GM12878 (cell line): ENCODE measurements at regions not wholly inside any gene's neighbourhood (a gene's known extent, or its start where the extent isn't known, plus 50 kb on each side); places are given as distances from the start of the nearest gene placed in this dataset.

Experiments
- DPF2 ChIP-seq: fragments of 450-650 bp; IDR thresholded peaks from 2 replicates; pipeline ENCODE4 v1.6.1; 2017; ENCODE audit warnings: mild to moderate bottlenecking
- IRF3 ChIP-seq: fragments of 450-650 bp; IDR thresholded peaks from 2 replicates; pipeline ENCODE4 v1.6.1; 2014; ENCODE audit warnings: mild to moderate bottlenecking
- MLLT1 ChIP-seq: fragments of 450-650 bp; IDR thresholded peaks from 2 replicates; pipeline ENCODE4 v1.6.1; 2016; ENCODE audit warnings: mild to moderate bottlenecking
- SIN3A ChIP-seq: IDR thresholded peaks from 2 replicates; pipeline ENCODE4 v1.6.1; 2012; ENCODE audit warnings: low read depth, low read length, improper control_type of control experiment
- ZBTB11 ChIP-seq: fragments of 450-650 bp; formaldehyde crosslinking; IDR thresholded peaks from 2 replicates; pipeline ENCODE4 v1.5.0; 2022; ENCODE audit warnings: mild to moderate bottlenecking, missing genetic modification characterization
- ZBTB33 ChIP-seq: fragments of 450-650 bp; IDR thresholded peaks from 2 replicates; pipeline ENCODE4 v1.6.1; 2017; ENCODE audit warnings: mild to moderate bottlenecking
- ZNF217 ChIP-seq: fragments of 450-650 bp; IDR thresholded peaks from 2 replicates; pipeline ENCODE4 v1.6.1; 2017; ENCODE audit warnings: antibody characterized with exemption, mild to moderate bottlenecking
- ZNF384 ChIP-seq: IDR thresholded peaks from 2 replicates; pipeline ENCODE4 v1.6.1; 2012; ENCODE audit warnings: low read depth, mild to moderate bottlenecking, low read length, improper control_type of control experiment, borderline replicate concordance
- ZNF622 ChIP-seq: fragments of 450-650 bp; IDR thresholded peaks from 2 replicates; pipeline ENCODE4 v1.6.1; 2017; ENCODE audit warnings: mild to moderate bottlenecking, inconsistent platforms
- TF ChIP-seq, protein P1 (sequence below): fragments of 450-650 bp; IDR thresholded peaks from 2 replicates; pipeline ENCODE4 v1.6.1; 2018; ENCODE audit warnings: mild to moderate bottlenecking, low read depth, moderate library complexity; ENCODE audit not compliant: partially characterized antibody

DNA sequence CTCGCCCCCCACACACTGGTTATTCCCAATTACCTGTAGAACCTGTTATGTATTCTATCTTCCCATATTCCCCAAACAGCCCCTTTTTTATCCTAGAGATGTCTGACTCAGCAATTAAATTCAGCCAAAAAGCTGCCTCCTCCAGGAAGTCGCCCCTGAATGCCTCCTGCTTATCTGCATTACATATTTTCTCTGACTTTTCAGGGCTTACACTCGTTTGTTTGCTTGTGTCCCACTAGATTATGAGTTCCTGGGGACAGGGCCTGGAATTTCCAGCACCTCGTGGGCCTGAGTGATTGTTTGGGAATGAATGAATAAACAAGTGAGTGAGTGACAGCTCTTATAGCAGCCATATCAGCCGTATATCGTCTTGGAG lies 99.3 kb upstream of the RFLNA start (continued):
- TF ChIP-seq MLLT1 (no peak), ZBTB33 (no peak), ZNF622 (no peak), ZNF384 (no peak), ZBTB11 (CRISPR knock-in tag) (no peak), SIN3A (no peak), ZNF217 (no peak), IRF3 (no peak), DPF2 (no peak)
- TF ChIP-seq, protein P1, sequence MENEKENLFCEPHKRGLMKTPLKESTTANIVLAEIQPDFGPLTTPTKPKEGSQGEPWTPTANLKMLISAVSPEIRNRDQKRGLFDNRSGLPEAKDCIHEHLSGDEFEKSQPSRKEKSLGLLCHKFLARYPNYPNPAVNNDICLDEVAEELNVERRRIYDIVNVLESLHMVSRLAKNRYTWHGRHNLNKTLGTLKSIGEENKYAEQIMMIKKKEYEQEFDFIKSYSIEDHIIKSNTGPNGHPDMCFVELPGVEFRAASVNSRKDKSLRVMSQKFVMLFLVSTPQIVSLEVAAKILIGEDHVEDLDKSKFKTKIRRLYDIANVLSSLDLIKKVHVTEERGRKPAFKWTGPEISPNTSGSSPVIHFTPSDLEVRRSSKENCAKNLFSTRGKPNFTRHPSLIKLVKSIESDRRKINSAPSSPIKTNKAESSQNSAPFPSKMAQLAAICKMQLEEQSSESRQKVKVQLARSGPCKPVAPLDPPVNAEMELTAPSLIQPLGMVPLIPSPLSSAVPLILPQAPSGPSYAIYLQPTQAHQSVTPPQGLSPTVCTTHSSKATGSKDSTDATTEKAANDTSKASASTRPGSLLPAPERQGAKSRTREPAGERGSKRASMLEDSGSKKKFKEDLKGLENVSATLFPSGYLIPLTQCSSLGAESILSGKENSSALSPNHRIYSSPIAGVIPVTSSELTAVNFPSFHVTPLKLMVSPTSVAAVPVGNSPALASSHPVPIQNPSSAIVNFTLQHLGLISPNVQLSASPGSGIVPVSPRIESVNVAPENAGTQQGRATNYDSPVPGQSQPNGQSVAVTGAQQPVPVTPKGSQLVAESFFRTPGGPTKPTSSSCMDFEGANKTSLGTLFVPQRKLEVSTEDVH = no peak
